ENCODE measurements at regions not wholly inside any gene's neighbourhood (a gene's known extent, or its start where the extent isn't known, plus 50 kb on each side); places are given as distances from the start of the nearest gene placed in this dataset.
A peak's percentile ranks its signal among the peaks of the same experiment; 100 is the strongest.
"Not testable (repeated sequence)": the region's sequence is repeated elsewhere in the genome, so short reads cannot be mapped to it uniquely, and the experiment has no call there.

- Histone ChIP-seq H3K36me3 (ENCODE audit: control insufficient read depth, insufficient read depth, low read length) (no peaks in the 10 kb centered on the region), H3K27ac (ENCODE audit: low read length) (no peak overlapping the region), H3K4me1 (ENCODE audit: control insufficient read depth, insufficient read depth, low read length) (peaks cover 10% of the 10 kb centered on the region), H3K4me3 (ENCODE audit: low read length) (no peak overlapping the region), H3K27me3 (ENCODE audit: control insufficient read depth, insufficient read depth, low read length) (peaks cover 32% of the 10 kb centered on the region), H3K9me3 (replicated peaks; ENCODE audit: control insufficient read depth, low read depth, low read length) (peaks cover 3% of the 10 kb centered on the region)
- DNase-seq: peak; percentile 65
- 7% methylated on average over 11 of the region's 15 CpGs for WGBS (ENCODE audit: insufficient coverage)
Measured at GRCh38 chr11:44361813-44362212, 51.9 kb upstream of the ALX4 start.

GRCh38 chr11:44363116-44363515 lies 53.2 kb upstream of the ALX4 start:
- DNase-seq: no peak
- H3K27ac ChIP-seq (ENCODE audit: low read length): no peak overlapping the region
- peaks cover 32% of the 10 kb centered on the region for H3K27me3 ChIP-seq (ENCODE audit: control insufficient read depth, insufficient read depth, low read length)
- peaks cover 10% of the 10 kb centered on the region for H3K4me1 ChIP-seq (ENCODE audit: control insufficient read depth, insufficient read depth, low read length)
- no CpG with 5 or more reads among the region's 3 CpGs for WGBS (ENCODE audit: insufficient coverage)
- H3K9me3 ChIP-seq (replicated peaks; ENCODE audit: control insufficient read depth, low read depth, low read length): peaks cover 3% of the 10 kb centered on the region
- H3K4me3 ChIP-seq (ENCODE audit: low read length): no peak overlapping the region
- H3K36me3 ChIP-seq (ENCODE audit: control insufficient read depth, insufficient read depth, low read length): no peaks in the 10 kb centered on the region

- H3K9me3 ChIP-seq (replicated peaks; ENCODE audit: control insufficient read depth, low read depth, low read length): peaks cover 3% of the 10 kb centered on the region
- DNase-seq: no peak
- WGBS (ENCODE audit: insufficient coverage): 50% methylated on average over 2 of the region's 3 CpGs
Measured at GRCh38 chr11:44364596-44364995, 54.7 kb upstream of the ALX4 start.

GRCh38 chr11:44365616-44366015 lies 55.7 kb upstream of the ALX4 start:
- no peak overlapping the region for H3K4me3 ChIP-seq (ENCODE audit: low read length)
- no peaks in the 10 kb centered on the region for H3K36me3 ChIP-seq (ENCODE audit: control insufficient read depth, insufficient read depth, low read length)
- H3K27ac ChIP-seq (ENCODE audit: low read length): no peak overlapping the region
- no peak for DNase-seq
- H3K4me1 ChIP-seq (ENCODE audit: control insufficient read depth, insufficient read depth, low read length): peaks cover 4% of the 10 kb centered on the region
- 100% methylated on average over 3 of the region's 9 CpGs for WGBS (ENCODE audit: insufficient coverage)
- H3K27me3 ChIP-seq (ENCODE audit: control insufficient read depth, insufficient read depth, low read length): peaks cover 20% of the 10 kb centered on the region
- peaks cover 3% of the 10 kb centered on the region for H3K9me3 ChIP-seq (replicated peaks; ENCODE audit: control insufficient read depth, low read depth, low read length)

More at GRCh38 chr11:44364596-44364995, 54.7 kb upstream of the ALX4 start:
- no peak overlapping the region for H3K4me3 ChIP-seq (ENCODE audit: low read length)
- H3K4me1 ChIP-seq (ENCODE audit: control insufficient read depth, insufficient read depth, low read length): peaks cover 4% of the 10 kb centered on the region
- H3K36me3 ChIP-seq (ENCODE audit: control insufficient read depth, insufficient read depth, low read length): no peaks in the 10 kb centered on the region
- no peak overlapping the region for H3K27ac ChIP-seq (ENCODE audit: low read length)
- H3K27me3 ChIP-seq (ENCODE audit: control insufficient read depth, insufficient read depth, low read length): peaks cover 28% of the 10 kb centered on the region

DNA sequence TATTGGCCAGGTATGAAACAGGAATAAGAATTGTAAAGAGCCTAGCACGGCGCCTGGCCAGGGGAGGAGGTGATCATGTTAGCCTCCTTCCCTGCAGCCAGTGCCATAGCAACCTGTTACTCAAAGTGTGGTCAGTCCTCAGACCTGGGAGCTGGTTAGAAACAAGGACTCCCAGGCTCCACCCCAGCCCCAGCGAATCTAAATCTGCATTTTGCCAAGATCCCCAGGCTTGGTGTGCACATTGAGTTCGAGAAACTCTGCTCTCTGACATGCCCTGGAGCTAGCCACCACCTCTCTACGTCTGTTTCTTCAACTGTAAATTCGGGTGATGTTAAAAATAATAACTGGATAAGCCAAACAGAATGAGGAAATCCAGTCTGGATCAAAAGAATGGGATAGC lies 56.1 kb upstream of the ALX4 start:
- 79% methylated on average over 3 of the region's 6 CpGs for WGBS (ENCODE audit: insufficient coverage)
- Histone ChIP-seq H3K4me3 (ENCODE audit: low read length) (no peak overlapping the region), H3K36me3 (ENCODE audit: control insufficient read depth, insufficient read depth, low read length) (no peaks in the 10 kb centered on the region), H3K4me1 (ENCODE audit: control insufficient read depth, insufficient read depth, low read length) (peaks cover 4% of the 10 kb centered on the region), H3K27me3 (ENCODE audit: control insufficient read depth, insufficient read depth, low read length) (peaks cover 15% of the 10 kb centered on the region), H3K27ac (ENCODE audit: low read length) (no peak overlapping the region), H3K9me3 (replicated peaks; ENCODE audit: control insufficient read depth, low read depth, low read length) (peaks cover 3% of the 10 kb centered on the region)
- DNase-seq: no peak

GRCh38 chr11:44366741-44367140 lies 56.8 kb upstream of the ALX4 start:
- Histone ChIP-seq H3K9me3 (replicated peaks; ENCODE audit: control insufficient read depth, low read depth, low read length) (peaks cover 3% of the 10 kb centered on the region), H3K36me3 (ENCODE audit: control insufficient read depth, insufficient read depth, low read length) (no peaks in the 10 kb centered on the region), H3K4me1 (ENCODE audit: control insufficient read depth, insufficient read depth, low read length) (peaks cover 4% of the 10 kb centered on the region), H3K4me3 (ENCODE audit: low read length) (no peak overlapping the region), H3K27ac (ENCODE audit: low read length) (no peak overlapping the region), H3K27me3 (ENCODE audit: control insufficient read depth, insufficient read depth, low read length) (peaks cover 13% of the 10 kb centered on the region)
- DNase-seq: no peak
- 76% methylated on average over 7 of the region's 8 CpGs for WGBS (ENCODE audit: insufficient coverage)

- Histone ChIP-seq H3K4me3 (ENCODE audit: low read length) (no peak overlapping the region), H3K9me3 (replicated peaks; ENCODE audit: control insufficient read depth, low read depth, low read length) (peaks cover 3% of the 10 kb centered on the region), H3K36me3 (ENCODE audit: control insufficient read depth, insufficient read depth, low read length) (no peaks in the 10 kb centered on the region), H3K27ac (ENCODE audit: low read length) (no peak overlapping the region), H3K4me1 (ENCODE audit: control insufficient read depth, insufficient read depth, low read length) (no peaks in the 10 kb centered on the region), H3K27me3 (ENCODE audit: control insufficient read depth, insufficient read depth, low read length) (peaks cover 6% of the 10 kb centered on the region)
- 80% methylated on average over 1 of the region's 1 CpG for WGBS (ENCODE audit: insufficient coverage)
- no peak for DNase-seq
Measured at GRCh38 chr11:44367452-44367851, 57.5 kb upstream of the ALX4 start.

DNA sequence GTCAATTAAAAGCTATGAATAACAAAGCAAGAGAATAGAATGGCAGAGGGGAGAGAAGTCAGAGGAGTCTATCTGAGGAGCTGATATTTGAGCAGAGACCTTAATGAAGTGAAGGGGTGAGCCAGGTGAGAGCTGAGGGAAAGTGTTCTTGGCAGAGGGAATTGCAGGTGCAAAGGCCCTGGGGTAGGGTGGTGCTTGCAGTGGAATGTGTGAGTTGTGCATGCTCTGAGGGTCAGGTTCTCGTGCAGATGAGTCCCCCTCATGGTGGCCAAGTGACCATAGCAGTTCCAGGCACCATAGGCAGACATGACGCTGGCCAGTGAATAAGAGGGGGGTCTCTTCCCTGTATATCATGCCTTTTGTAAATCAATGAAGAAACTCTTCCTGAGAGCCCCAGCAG lies 58.9 kb upstream of the ALX4 start:
- Histone ChIP-seq H3K27ac (ENCODE audit: low read length) (no peak overlapping the region), H3K36me3 (ENCODE audit: control insufficient read depth, insufficient read depth, low read length) (no peaks in the 10 kb centered on the region)
- no CpG with 5 or more reads among the region's 2 CpGs for WGBS (ENCODE audit: insufficient coverage)

GRCh38 chr11:44371042-44371441 lies 61.1 kb upstream of the ALX4 start:
- H3K9me3 ChIP-seq (replicated peaks; ENCODE audit: control insufficient read depth, low read depth, low read length); H3K36me3 ChIP-seq (ENCODE audit: control insufficient read depth, insufficient read depth, low read length); H3K4me1 ChIP-seq (ENCODE audit: control insufficient read depth, insufficient read depth, low read length); H3K27me3 ChIP-seq (ENCODE audit: control insufficient read depth, insufficient read depth, low read length); H3K27ac ChIP-seq (ENCODE audit: low read length); H3K4me3 ChIP-seq (ENCODE audit: low read length); DNase-seq: not testable (repeated sequence)
- no CpG with 5 or more reads among the region's 1 CpG for WGBS (ENCODE audit: insufficient coverage)

More for the DNA sequence above, 58.9 kb upstream of the ALX4 start:
- peaks cover 2% of the 10 kb centered on the region for H3K27me3 ChIP-seq (ENCODE audit: control insufficient read depth, insufficient read depth, low read length)
- no peaks in the 10 kb centered on the region for H3K9me3 ChIP-seq (replicated peaks; ENCODE audit: control insufficient read depth, low read depth, low read length)
- no peak overlapping the region for H3K4me3 ChIP-seq (ENCODE audit: low read length)
- no peak for DNase-seq
- H3K4me1 ChIP-seq (ENCODE audit: control insufficient read depth, insufficient read depth, low read length): no peaks in the 10 kb centered on the region

GRCh38 chr11:44371706-44372105 lies 61.8 kb upstream of the ALX4 start:
- H3K4me3 ChIP-seq (ENCODE audit: low read length): no peak overlapping the region
- no peaks in the 10 kb centered on the region for H3K4me1 ChIP-seq (ENCODE audit: control insufficient read depth, insufficient read depth, low read length)
- no peak overlapping the region for H3K27ac ChIP-seq (ENCODE audit: low read length)
- no peaks in the 10 kb centered on the region for H3K36me3 ChIP-seq (ENCODE audit: control insufficient read depth, insufficient read depth, low read length)
- no peaks in the 10 kb centered on the region for H3K27me3 ChIP-seq (ENCODE audit: control insufficient read depth, insufficient read depth, low read length)
- H3K9me3 ChIP-seq (replicated peaks; ENCODE audit: control insufficient read depth, low read depth, low read length): no peaks in the 10 kb centered on the region
- no peak for DNase-seq
- WGBS (ENCODE audit: insufficient coverage): no CpG with 5 or more reads among the region's 4 CpGs

DNA sequence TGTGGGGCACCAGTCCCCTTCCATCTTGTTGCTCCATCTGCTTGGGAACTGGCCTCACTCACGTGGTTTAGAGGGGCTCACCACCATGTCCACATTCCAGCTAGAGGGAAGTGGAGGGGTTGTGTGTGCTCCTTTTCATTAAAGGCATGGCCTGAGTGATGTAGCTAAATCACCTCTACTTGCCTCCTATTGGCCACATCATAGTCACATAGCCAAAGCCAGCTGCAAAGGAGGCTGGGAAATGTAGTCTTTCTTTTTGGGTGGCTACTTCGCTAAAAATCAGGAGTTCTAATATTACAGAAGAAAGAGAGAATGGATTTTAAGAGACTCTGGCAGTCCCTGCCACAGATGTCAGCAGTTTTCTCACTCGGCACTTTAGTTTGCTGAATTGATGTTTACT lies 63.0 kb upstream of the ALX4 start:
- 73% methylated on average over 2 of the region's 3 CpGs for WGBS (ENCODE audit: insufficient coverage)
- H3K27me3 ChIP-seq (ENCODE audit: control insufficient read depth, insufficient read depth, low read length): no peaks in the 10 kb centered on the region
- DNase-seq: no peak
- no peak overlapping the region for H3K27ac ChIP-seq (ENCODE audit: low read length)
- no peak overlapping the region for H3K4me3 ChIP-seq (ENCODE audit: low read length)
- H3K36me3 ChIP-seq (ENCODE audit: control insufficient read depth, insufficient read depth, low read length): no peaks in the 10 kb centered on the region
- no peaks in the 10 kb centered on the region for H3K4me1 ChIP-seq (ENCODE audit: control insufficient read depth, insufficient read depth, low read length)
- H3K9me3 ChIP-seq (replicated peaks; ENCODE audit: control insufficient read depth, low read depth, low read length): peaks cover 3% of the 10 kb centered on the region

Measured in muscle of leg (tissue), 3 donors.